Esophagus squamous epithelium (tissue), 4 donors: ENCODE measurements at regions not wholly inside any gene's neighbourhood (a gene's known extent, or its start where the extent isn't known, plus 50 kb on each side); places are given as distances from the start of the nearest gene placed in this dataset.

ENCODE experiments used
- CTCF ChIP-seq, 6 experiments: fragments of 450-650 bp in 4 of 6; fragments of 200-600 bp in 2 of 6; sonication (generic) in 2 of 6; IDR thresholded peaks; one replicate each; pipeline ENCODE4 v1.5.1; 2016 to 2019; ENCODE audit warnings: antibody characterized with exemption in 6 of 6, mild to moderate bottlenecking in 4 of 6, moderate library complexity in 4 of 6
- POLR2A ChIP-seq, 4 donors: fragments of 450-650 bp; IDR thresholded peaks; one replicate each; pipeline ENCODE4 v1.6.1; 2017; ENCODE audit warnings: antibody characterized with exemption in 4 of 4, mild to moderate bottlenecking in 4 of 4, moderate library complexity in 3 of 4

GRCh38 chr3:18114894-18115293, 310.2 kb downstream of the SATB1 start:
- TF ChIP-seq CTCF (IDR thresholded peaks at IDR 0.05) (no peak), POLR2A (IDR thresholded peaks at IDR 0.05) (no peak)
